ENCODE measurements at regions not wholly inside any gene's neighbourhood (a gene's known extent, or its start where the extent isn't known, plus 50 kb on each side); places are given as distances from the start of the nearest gene placed in this dataset.

GRCh38 chr10:71157435-71157834 is 54.9 kb upstream of the UNC5B start:
- Mint-ChIP-seq H3K4me1 (ENCODE audit: low read depth) (no peaks in the 10 kb centered on the region), H3K9me3 (no peaks in the 10 kb centered on the region), H3K27me3 (ENCODE audit: insufficient read depth) (peaks cover 19% of the 10 kb centered on the region), H3K4me3 (no peak overlapping the region), H3K27ac (no peak overlapping the region), H3K36me3 (ENCODE audit: low read depth) (no peaks in the 10 kb centered on the region)
- no peak for DNase-seq
- TF ChIP-seq CTCF (IDR thresholded peaks at IDR 0.05), result no peak

- Mint-ChIP-seq H3K36me3 (ENCODE audit: low read depth) (no peaks in the 10 kb centered on the region), H3K27me3 (ENCODE audit: insufficient read depth) (peaks cover 19% of the 10 kb centered on the region), H3K9me3 (no peaks in the 10 kb centered on the region), H3K4me3 (no peak overlapping the region), H3K27ac (no peak overlapping the region), H3K4me1 (ENCODE audit: low read depth) (no peaks in the 10 kb centered on the region)
- DNase-seq, result no peak
- no peak for TF ChIP-seq CTCF (IDR thresholded peaks at IDR 0.05)
Observed at GRCh38 chr10:71158251-71158650, 54.1 kb upstream of the UNC5B start.

- no peak overlapping the region for H3K4me3 Mint-ChIP-seq
- H3K27ac Mint-ChIP-seq, result no peak overlapping the region
- no peak for TF ChIP-seq CTCF (IDR thresholded peaks at IDR 0.05)
- H3K4me1 Mint-ChIP-seq (ENCODE audit: low read depth), result no peaks in the 10 kb centered on the region
- H3K9me3 Mint-ChIP-seq, result no peaks in the 10 kb centered on the region
- peaks cover 12% of the 10 kb centered on the region; the same call in 1 of the 2 replicates for H3K27me3 Mint-ChIP-seq (ENCODE audit: insufficient read depth)
- no peak for DNase-seq
- H3K36me3 Mint-ChIP-seq (ENCODE audit: low read depth), result no peaks in the 10 kb centered on the region
Observed at GRCh38 chr10:71158902-71159301, 53.5 kb upstream of the UNC5B start.

GRCh38 chr10:71159892-71160291 is 52.5 kb upstream of the UNC5B start:
- DNase-seq, result no peak
- Mint-ChIP-seq H3K4me1 (ENCODE audit: low read depth) (no peaks in the 10 kb centered on the region), H3K27me3 (ENCODE audit: insufficient read depth) (peaks cover 7% of the 10 kb centered on the region; the same call in 1 of the 2 replicates), H3K4me3 (no peak overlapping the region), H3K27ac (no peak overlapping the region), H3K9me3 (no peaks in the 10 kb centered on the region), H3K36me3 (ENCODE audit: low read depth) (no peaks in the 10 kb centered on the region)
- no peak for TF ChIP-seq CTCF (IDR thresholded peaks at IDR 0.05)

- Mint-ChIP-seq H3K4me3 (no peak overlapping the region), H3K27me3 (ENCODE audit: insufficient read depth) (peaks cover 14% of the 10 kb centered on the region; the same call in 1 of the 2 replicates), H3K27ac (no peak overlapping the region), H3K9me3 (no peaks in the 10 kb centered on the region), H3K36me3 (ENCODE audit: low read depth) (no peaks in the 10 kb centered on the region), H3K4me1 (ENCODE audit: low read depth) (no peaks in the 10 kb centered on the region)
- no peak for DNase-seq
- no peak for TF ChIP-seq CTCF (IDR thresholded peaks at IDR 0.05)
Observed at GRCh38 chr10:71161425-71161824, 50.9 kb upstream of the UNC5B start.

All from HFFc6 (cell line).